OCI-LY3 (cell line): ENCODE measurements at regions not wholly inside any gene's neighbourhood (a gene's known extent, or its start where the extent isn't known, plus 50 kb on each side); places are given as distances from the start of the nearest gene placed in this dataset.

Source experiments
- H2AFZ ChIP-seq: fragments of 200-600, 300-600 bp; shearing (Covaris generic); 2 replicates; pipeline ENCODE4 v1.6.0; 2014; ENCODE audit warnings: antibody characterized with exemption, low read depth, low read length
- H3K27ac ChIP-seq: fragments of 200-600, 300-600 bp; sonication (generic); 2 replicates; pipeline ENCODE4 v1.5.1; 2014; ENCODE audit warnings: mild to moderate bottlenecking, low read length, moderate library complexity, mixed read lengths
- H3K27me3 ChIP-seq: fragments of 200-600, 300-600 bp; sonication (generic); 2 replicates; pipeline ENCODE4 v1.6.1; 2014; ENCODE audit warnings: low read depth, low read length, mixed read lengths
- H3K36me3 ChIP-seq: fragments of 200-600, 300-600 bp; sonication (generic); replicated peaks from 2 replicates; pipeline ENCODE3; 2014; ENCODE audit warnings: low read depth, low read length, mixed read lengths
- H3K4me1 ChIP-seq: fragments of 300-600, 200-600 bp; sonication (generic); 2 replicates; pipeline ENCODE4 v1.6.1; 2014; ENCODE audit warnings: low read length, mixed read lengths
- H3K4me2 ChIP-seq: fragments of 200-600, 300-600 bp; sonication (generic); 2 replicates; pipeline ENCODE4 v1.6.1; 2014; ENCODE audit warnings: low read length, mixed read lengths
- H3K4me3 ChIP-seq: fragments of 300-600, 200-600 bp; sonication (generic); 2 replicates; pipeline ENCODE4 v1.5.1; 2014; ENCODE audit warnings: antibody characterized with exemption, mild to moderate bottlenecking, low read length, moderate library complexity
- H3K79me2 ChIP-seq: fragments of 300-600, 200-600 bp; shearing (Covaris generic); 2 replicates; pipeline ENCODE4 v1.6.1; 2014; ENCODE audit warnings: mild to moderate bottlenecking, low read length, mixed read lengths
- H3K9ac ChIP-seq: fragments of 300-600, 200-600 bp; shearing (Covaris generic); 2 replicates; pipeline ENCODE4 v1.6.0; 2014; ENCODE audit warnings: mild to moderate bottlenecking, low read length, moderate library complexity
- H3K9me3 ChIP-seq: fragments of 200-600, 300-600 bp; shearing (Covaris generic); 2 replicates; pipeline ENCODE4 v1.6.1; 2014; ENCODE audit warnings: low read length, mixed read lengths; ENCODE audit not compliant: insufficient read depth
- H4K20me1 ChIP-seq: fragments of 200-600, 300-600 bp; sonication (generic); 2 replicates; pipeline ENCODE4 v1.6.1; 2016; ENCODE audit warnings: low read length, mixed read lengths; ENCODE audit not compliant: insufficient read depth
- EZH2phosphoT487 ChIP-seq: fragments of 200-600 bp; shearing (Covaris generic); IDR thresholded peaks from 2 replicates; pipeline ENCODE4 v1.6.1; 2018; ENCODE audit warnings: antibody characterized with exemption, mixed run types, low read depth
- TF ChIP-seq, protein P1 (sequence below): fragments of 200-600, 300-600 bp; sonication (generic); IDR thresholded peaks from 2 replicates; pipeline ENCODE4 v1.5.1; 2014; ENCODE audit warnings: antibody characterized with exemption, low read length, low read depth

DNA sequence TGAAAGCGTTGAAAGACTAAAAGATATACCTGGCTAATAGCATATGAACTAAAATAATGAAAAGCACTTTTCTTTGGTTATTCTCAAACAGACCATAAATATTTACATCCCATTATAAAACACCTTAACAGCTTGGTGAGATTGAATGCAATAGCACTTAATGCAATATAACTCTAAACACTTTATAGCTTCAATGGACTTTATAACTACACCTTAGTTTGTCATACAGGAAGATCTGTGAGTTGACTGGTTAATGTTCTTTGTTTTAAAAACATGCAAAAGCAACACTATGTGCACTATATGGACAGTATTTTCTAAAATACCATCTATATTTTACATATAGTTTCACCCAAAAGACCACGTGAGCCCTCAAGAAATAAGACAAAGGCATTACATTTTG lies 353.3 kb upstream of the ACVR2A start:
- Histone ChIP-seq H3K4me2 (no peak overlapping the region), H2AFZ (no peak overlapping the region), H3K27me3 (no peaks in the 10 kb centered on the region), H4K20me1 (no peaks in the 10 kb centered on the region), H3K36me3 (no peaks in the 10 kb centered on the region), H3K27ac (no peak overlapping the region), H3K9me3 (no peaks in the 10 kb centered on the region), H3K4me3 (no peak overlapping the region), H3K79me2 (no peaks in the 10 kb centered on the region), H3K4me1 (no peaks in the 10 kb centered on the region), H3K9ac (no peak overlapping the region)
- TF ChIP-seq EZH2phosphoT487 = no peak
- TF ChIP-seq, protein P1, sequence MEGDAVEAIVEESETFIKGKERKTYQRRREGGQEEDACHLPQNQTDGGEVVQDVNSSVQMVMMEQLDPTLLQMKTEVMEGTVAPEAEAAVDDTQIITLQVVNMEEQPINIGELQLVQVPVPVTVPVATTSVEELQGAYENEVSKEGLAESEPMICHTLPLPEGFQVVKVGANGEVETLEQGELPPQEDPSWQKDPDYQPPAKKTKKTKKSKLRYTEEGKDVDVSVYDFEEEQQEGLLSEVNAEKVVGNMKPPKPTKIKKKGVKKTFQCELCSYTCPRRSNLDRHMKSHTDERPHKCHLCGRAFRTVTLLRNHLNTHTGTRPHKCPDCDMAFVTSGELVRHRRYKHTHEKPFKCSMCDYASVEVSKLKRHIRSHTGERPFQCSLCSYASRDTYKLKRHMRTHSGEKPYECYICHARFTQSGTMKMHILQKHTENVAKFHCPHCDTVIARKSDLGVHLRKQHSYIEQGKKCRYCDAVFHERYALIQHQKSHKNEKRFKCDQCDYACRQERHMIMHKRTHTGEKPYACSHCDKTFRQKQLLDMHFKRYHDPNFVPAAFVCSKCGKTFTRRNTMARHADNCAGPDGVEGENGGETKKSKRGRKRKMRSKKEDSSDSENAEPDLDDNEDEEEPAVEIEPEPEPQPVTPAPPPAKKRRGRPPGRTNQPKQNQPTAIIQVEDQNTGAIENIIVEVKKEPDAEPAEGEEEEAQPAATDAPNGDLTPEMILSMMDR = no peak

- Histone ChIP-seq H3K27me3 (no peaks in the 10 kb centered on the region), H3K79me2 (no peaks in the 10 kb centered on the region), H3K9me3 (no peaks in the 10 kb centered on the region), H3K4me2 (no peak overlapping the region), H3K36me3 (no peaks in the 10 kb centered on the region), H4K20me1 (no peaks in the 10 kb centered on the region), H2AFZ (peak overlapping the region; percentile 59; the same call in 1 of the 2 replicates), H3K9ac (no peak overlapping the region), H3K27ac (no peak overlapping the region), H3K4me1 (no peaks in the 10 kb centered on the region), H3K4me3 (no peak overlapping the region)
- TF ChIP-seq, protein P1 = no peak
- TF ChIP-seq EZH2phosphoT487 = no peak
These were observed 354.2 kb upstream of the ACVR2A start for GRCh38 chr2:147490401-147491261.

GRCh38 chr2:147488472-147488871 lies 356.4 kb upstream of the ACVR2A start:
- Histone ChIP-seq H3K4me1 (no peaks in the 10 kb centered on the region), H2AFZ (no peak overlapping the region), H3K27me3 (no peaks in the 10 kb centered on the region), H3K4me2 (no peak overlapping the region), H3K9me3 (no peaks in the 10 kb centered on the region), H3K36me3 (no peaks in the 10 kb centered on the region), H3K4me3 (no peak overlapping the region), H3K9ac (no peak overlapping the region), H4K20me1 (no peaks in the 10 kb centered on the region), H3K27ac (no peak overlapping the region), H3K79me2 (no peaks in the 10 kb centered on the region)
- TF ChIP-seq, protein P1 = no peak
- TF ChIP-seq EZH2phosphoT487 = no peak

DNA sequence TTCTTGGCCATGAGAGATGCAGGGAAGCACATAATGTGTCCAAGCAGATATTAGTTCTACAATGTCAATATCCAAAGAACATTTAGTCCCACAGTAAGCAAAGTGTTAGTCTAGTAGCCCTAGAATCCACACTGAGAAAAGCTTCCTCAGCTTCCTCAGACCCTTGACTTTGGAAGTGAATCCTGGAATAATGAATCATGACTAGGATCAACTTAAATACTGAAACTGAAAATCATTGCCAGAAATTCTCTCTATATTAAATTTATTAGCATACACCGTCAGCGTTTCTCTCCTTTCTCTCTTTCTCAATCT lies 356.9 kb upstream of the ACVR2A start:
- H3K79me2 ChIP-seq = no peaks in the 10 kb centered on the region
- no peak overlapping the region for H3K4me3 ChIP-seq
- H3K27me3 ChIP-seq = no peaks in the 10 kb centered on the region
- no peak overlapping the region for H2AFZ ChIP-seq
- TF ChIP-seq, protein P1 = no peak
- no peak for TF ChIP-seq EZH2phosphoT487
- H3K4me1 ChIP-seq = no peaks in the 10 kb centered on the region
- no peak overlapping the region for H3K4me2 ChIP-seq
- H3K9ac ChIP-seq = no peak overlapping the region
- H3K9me3 ChIP-seq = no peaks in the 10 kb centered on the region
- no peaks in the 10 kb centered on the region for H4K20me1 ChIP-seq
- H3K27ac ChIP-seq = no peak overlapping the region
- no peaks in the 10 kb centered on the region for H3K36me3 ChIP-seq
